HG03354 (cell line): ENCODE measurements at regions not wholly inside any gene's neighbourhood (a gene's known extent, or its start where the extent isn't known, plus 50 kb on each side); places are given as distances from the start of the nearest gene placed in this dataset.
"Not testable (repeated sequence)": the region's sequence is repeated elsewhere in the genome, so short reads cannot be mapped to it uniquely, and the experiment has no call there.

ENCODE experiments used
- ATAC-seq: cut with Tn5 transposase; IDR thresholded peaks from one replicate; pipeline ENCODE4 v1.9.1; 2021; ENCODE audit warnings: mild to moderate bottlenecking; ENCODE audit not compliant: unreplicated experiment, poor library complexity, severe bottlenecking

DNA sequence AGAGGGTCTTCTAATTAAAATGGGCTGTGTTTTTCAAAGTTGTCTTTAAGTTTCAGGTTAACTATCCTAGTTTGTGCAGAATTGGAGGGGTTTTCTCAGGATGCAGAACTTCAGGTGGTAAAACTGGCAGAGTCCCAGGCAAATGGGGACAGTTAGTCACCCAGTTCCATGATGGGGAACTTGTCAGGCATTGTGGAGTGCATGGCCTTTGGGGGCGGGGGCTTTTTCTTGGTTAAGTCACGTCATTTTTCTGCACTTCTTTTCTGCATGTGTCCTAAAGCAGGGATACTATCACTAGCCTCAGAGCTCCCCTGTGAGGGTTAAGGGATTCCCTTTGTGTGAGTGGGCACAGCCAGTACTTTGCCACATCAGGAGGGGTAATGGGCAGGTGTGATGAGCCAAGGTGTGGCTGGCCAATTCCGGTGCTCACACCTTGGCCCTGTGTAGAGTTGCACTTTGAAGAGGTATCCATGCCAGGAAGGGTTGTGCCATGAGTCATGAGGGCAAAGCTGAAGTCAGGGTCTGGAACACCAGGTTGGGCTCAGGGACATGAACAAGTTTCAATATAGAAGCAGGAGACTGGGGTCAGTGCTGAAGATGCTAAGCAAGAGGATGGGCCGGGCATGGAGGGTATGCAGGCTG, 126.0 kb upstream of the RREB1 start:
- no peak for ATAC-seq

DNA sequence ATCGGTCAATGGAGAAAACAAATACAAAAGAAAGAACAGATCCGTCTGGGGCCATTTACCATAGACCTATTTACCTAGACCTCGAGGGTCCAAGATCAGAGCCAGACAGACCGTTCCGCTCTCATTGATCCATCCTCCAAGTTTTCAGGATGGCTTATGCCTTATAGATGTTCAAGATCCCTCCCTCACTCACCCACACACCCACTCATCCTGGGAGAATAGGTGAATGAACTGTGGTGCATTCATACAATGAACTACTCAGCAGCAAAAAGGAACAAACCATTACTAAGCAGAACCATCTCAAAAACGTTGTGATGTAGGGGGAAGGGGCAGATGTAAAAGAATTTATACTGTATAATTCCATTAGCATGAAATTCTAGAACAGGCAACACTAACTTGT, 125.1 kb upstream of the RREB1 start:
- no peak for ATAC-seq

DNA sequence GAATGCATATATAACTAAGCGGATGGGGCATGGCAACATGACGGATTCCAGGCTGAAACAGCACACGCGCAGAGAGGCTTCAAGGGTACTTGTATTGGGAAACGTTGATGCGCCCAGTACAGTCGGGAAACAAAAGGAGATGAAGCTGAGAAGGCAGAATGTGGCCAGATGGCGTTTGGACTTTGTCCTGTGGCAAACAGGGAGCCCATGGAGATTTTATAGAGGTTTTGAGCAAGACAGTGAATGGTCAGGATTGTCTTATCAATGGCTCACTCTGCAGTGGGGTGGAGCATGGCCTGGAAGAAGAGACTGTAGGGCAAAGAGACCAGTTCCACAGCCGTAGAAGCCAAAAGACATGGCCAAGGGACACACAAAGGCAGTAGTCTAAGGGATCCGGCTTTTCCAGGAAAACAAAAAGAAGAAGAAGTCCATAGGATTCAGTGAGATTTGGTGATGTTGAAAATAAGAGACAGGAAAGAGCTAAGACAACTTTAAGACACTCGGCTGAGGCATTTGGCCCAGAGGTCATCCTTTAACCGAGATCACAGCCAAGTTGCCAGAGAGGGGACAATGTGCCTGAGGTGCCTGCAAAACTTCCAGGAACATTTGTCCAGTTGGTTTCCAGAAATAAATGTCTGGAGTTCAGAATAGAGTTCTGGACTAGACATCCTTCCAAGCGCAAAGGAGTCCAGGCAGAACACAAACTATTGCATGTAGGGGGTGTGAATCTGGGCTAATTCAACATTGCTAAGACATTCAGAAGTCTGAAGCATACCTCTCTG, 123.0 kb upstream of the RREB1 start:
- no peak for ATAC-seq

DNA sequence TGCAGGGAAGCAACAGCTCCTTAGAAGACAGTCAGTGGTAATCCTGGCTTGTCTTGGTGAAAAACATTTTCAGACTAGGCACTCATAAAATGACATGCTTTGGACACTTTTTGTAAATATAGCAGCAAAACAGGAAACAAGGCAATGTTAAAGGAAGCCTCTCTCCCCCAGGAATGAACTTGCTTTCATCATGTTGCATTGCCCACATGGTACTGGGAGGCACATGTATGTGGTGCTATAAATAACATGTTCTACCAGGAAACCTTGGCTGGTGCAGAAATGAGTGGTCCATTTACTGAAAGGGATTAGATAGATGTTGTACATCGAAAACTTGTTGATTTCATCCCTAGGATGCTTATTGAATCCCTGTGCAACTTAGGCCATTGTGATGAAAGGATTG, 121.4 kb upstream of the RREB1 start:
- no peak for ATAC-seq

DNA sequence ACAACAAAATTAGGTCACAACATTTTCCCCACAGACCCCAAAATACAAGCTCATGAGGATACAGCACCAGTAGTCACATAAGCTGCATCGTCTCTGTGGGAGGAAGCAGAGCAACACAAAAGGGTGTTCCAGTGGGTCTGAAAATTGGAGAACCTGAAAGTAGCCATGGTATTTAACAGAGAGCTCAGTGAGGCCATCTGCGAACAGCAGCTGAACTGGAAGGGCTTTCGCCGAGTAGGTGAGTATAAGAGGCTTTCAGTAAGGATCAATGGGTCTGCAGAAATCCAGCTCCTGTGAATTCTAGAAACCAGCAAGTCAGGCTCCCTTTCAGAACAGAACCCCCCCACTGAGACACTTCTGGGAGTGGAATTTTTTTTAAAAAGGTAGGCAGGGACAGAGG, 120.0 kb upstream of the RREB1 start:
- ATAC-seq, result no peak

DNA sequence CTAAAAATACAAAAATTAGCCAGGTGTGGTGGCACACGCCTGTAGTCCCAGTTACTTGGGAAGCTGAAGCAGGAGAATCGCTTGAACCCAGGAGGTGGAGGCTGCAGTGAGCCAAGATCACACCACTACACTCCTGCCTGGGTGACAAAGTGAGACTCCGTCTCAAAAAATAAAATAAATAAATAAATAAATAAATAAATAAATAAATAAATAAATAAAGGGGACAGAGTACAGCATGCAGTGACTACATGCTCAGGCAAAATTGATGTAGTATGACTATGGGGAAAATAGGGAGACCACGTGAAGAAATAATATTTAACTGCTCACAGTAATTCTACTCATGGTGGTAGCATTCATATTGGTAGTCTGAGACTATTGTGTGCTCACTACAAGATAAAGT, 117.7 kb upstream of the RREB1 start:
- not testable (repeated sequence) for ATAC-seq

DNA sequence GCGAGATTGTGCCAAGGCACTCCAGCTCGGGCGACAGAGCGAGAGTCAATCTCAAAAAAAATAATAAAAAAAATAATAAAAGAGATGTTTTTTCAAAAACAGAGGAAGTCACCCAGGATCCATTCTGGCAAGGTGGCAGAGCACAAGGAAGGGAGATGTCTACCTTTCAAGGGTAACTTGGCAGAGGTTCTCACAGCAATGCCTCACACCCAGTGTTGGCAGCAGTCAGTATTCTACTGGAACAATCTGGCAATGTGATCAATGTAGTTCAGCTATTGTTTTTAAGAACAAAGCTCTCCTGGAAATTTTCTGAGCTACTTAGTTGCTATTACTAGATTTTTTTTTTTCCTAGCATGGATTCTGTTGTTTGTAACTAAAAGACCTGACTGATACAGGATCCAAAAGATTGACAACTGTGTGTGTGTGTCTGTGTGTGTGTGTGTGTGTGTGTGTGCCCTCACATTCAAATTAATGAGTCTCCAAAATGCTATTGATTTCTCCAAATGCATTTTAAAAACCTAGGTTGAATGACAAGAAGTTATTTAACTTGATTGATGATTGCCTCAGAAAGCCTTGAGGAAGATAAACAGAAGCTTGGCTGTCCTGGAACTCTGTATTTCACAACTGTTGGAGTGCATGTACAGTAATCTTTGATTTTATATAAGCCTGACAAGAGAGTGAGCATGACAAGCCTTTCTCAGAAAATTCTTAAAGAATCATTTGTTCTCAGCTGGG, 114.1 kb upstream of the RREB1 start:
- ATAC-seq, result no peak

DNA sequence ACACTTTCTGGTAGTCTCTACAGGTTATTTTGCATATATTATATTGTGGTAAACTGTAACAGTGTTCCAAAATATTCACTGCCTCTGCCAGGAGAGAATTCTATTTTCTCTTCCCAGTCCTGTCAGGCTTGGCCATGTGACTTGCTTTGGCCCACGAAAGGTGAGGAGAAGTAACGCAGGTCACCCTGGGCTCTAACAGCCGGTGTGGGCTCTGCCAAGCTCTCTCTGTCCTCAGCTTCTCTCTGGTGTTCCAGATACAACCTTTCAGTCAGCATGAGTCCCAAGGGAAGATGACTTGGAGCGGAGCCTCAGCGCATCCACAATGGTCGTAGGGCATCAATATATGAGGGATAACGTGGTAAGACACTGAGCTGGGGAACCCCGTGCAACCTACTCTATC, 113.0 kb upstream of the RREB1 start:
- ATAC-seq, result no peak

DNA sequence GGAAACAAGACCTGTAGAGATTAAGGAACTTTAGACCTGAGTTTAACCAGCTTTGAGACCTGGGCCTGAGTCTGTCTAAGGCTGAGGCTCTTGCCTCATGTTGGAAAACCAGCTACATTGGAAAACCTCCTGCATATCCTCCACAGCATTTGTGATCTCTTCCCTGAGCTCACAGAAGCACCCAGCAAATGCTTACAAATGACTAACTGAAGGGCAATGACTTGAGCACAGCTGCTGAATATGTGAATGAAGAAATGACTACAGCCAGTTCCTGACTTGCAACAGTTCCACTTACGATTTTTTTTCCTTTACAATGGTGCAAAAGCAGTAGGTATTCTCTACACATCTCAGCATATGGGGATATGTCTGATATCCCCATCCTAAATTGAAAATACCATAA, 112.4 kb upstream of the RREB1 start:
- ATAC-seq, result no peak

DNA sequence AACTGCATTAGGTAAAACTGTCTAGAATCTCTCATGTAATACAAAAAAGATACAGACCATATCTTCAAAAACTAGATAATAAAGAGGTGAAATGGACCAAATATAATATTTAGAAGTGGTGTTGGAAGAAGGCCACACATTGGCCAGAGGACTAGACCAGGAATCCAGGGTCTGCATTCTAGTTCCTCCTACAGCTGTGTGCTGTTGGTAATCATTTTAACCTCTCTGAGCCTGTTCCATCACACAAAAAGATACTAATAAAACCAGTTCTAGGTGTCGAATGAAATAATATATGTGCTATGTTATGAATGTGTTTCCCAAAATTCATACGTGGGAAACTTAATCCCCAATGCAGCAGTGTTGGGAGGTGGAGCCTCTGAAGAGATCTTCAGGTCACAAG, 111.6 kb upstream of the RREB1 start:
- ATAC-seq, result no peak

DNA sequence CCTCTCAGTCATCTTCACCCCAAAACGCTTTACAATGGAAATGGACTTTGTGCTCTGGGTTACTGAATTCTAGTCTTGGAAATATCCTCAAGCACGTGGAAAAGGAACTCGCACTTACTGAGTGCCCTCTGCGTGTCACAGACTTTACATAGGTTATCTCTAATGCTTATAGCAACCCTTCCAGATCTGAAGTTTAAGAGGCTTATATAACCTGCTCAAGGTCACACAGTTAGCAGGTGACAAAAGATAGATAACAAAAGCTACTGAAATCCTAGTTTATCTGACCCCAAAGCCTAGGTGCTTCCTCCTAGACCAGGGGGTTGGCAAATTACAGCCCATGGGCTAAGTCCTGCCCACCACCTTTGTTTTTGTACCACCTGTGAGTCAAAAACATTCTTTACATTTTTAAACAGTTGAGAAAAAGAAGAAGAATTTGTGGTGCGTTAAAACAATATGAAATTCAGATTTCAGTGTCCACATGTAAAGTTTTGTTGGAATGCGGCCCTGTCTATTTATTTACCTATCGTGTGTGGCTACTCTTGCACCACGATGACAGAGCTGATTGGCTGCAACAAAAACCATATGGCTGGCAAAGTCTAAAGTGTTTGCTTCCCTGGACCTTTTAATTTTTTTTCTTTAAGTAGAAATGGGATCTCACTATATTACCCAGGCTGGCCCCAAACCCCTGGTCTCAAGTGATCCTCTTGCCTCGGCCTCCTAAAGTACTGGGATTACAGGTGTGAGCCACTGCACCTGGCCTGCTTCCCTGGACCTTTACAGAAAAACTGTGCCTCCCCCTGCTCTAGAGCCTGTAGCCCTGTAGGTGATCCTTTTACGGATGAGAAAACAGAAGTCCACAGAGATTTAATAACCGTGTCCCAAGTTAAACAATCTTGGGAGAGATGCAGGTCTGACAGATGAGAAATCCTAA, 110.2 kb upstream of the RREB1 start:
- ATAC-seq, result no peak

DNA sequence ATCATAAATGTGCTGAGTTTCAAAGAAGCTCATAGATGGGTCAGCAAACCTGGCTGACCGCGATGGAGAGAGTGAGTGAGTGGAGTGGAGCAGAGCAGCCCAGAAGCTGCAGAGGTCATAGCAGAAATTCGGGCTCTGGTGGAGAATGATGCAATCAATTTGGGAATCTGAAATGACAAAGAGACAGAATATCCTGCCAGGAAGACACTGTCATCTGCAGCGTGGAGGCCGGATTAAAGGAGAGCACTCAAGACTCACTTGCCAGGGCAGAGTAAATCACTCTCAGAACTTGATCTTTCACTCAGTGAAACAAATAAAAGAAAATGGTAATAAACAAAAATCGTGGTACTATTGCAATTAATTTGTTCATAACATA, 109.6 kb upstream of the RREB1 start:
- ATAC-seq, result no peak

DNA sequence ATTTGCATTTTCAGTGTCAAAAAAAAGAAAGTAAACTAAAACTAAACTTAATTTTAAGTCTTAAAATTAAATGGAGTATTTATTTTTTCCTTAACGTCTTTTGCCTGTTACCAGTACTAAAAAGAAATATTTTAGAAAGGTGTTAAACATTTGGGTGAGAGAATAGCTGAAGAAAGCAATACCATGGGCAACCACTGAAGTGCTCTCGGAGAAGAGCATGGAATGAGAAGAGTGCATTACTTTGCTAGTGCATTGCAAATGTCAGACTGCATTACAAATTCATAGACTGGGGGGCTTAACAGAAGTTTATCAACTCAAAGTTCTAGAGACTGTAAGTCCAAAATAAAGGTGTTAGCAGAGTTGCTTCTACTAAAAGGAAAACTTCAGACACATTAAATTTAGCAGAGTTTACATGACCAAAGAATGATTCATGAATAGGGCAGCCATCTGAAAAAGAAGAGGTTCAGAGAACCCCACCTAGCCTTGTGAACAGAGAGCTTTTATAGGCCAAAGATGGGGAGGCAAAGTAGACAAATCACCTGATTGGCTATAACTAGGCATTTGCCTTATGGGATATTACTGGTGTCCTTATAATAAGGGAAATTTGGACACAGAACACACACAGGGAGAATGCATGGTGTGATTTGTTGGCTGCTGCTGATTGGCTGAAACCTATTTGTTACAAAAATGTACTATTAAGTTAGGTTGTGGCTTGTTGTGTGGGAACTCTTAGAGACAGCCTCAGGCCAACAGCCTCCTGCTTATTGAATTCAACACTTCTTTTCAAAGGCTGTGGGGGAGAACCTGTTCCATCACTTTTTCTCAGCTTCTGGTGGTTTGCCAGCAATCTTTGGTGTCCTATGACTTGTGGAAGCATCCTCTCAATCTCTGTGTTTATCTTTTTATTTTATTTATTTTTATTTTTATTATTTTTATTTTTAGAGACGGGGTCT, 106.7 kb upstream of the RREB1 start:
- no peak for ATAC-seq

DNA sequence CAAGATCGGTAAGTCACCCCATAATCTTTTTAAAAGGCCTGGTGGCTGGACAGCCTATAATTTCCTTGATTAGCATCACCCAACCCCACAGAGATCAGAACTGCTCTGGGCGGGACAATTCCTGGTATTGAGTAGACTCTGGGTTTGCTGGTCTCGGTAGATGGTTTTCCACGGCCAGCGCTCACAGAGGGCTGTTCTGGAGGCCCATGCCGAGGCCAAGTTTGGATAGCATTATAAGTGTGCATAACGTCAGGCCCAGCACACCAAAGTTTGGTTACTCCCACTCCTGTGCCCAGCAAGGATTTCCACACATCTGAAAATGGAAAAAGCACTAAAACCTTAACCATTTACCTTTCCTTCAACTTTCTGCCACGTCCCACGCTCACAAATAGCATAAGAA, 104.7 kb upstream of the RREB1 start:
- no peak for ATAC-seq

DNA sequence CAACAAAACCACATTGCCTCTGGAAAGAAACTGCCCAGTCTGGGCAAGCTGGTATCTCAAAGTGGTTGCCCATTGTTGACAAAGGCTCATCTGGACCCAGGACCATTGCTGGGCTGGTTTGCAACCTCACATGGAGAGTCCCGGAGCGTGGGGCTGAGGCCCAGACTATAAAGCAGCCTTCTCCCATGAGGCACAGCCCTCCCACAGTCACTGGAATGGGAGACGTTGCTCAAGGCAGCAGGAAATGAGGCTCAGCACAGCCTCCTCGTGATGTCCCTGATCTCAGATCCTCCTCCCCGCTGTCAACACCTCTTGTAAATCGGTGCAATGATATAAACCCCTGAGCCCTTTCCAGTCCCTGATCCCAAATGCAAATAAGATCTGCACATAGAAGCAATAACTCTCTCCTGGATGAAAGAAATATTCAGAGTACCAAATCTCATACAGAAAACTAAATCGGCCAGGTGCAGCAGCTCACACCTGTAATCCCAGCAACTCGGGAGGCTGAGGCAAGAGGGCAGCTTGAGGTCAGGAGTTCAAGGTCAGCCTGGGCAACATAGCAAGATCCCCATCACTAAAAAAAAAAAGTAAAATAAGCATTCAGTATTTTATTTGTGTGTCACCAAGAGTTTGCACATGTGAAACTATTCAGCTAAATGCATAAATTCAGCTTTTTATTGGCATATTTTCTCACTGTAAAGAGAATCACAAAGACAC, 103.0 kb upstream of the RREB1 start:
- ATAC-seq, result no peak

DNA sequence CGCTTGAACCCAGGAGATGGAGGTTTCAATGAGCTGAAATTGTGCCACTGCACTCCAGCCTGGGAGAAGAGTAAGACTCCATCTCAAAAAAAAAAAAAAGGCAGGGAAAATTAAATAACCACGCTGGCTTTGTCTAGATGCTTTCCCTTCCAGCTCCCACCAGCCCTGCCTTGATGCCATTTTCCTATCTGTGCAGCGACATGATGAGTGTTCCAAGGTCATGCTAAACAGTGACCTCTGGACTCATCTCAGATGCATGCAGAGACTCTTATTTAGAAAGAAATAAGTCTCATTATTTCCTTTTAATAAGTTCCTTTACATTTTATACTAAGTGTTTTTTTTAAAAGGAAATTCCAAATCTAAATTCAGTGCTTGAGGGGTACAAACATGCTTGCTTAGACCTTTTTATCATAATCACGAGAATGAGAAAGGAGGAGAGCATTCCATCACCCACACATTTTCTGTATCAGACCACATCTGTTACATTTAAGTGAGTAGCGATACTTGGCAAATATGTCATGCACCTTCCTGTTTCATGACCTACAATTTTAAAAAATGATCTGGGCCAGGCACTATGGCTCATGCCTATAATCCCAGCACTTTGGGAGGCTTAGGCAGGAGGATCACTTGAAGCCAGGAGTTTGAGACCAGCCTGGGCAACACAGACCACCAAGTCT, 101.1 kb upstream of the RREB1 start:
- no peak for ATAC-seq

DNA sequence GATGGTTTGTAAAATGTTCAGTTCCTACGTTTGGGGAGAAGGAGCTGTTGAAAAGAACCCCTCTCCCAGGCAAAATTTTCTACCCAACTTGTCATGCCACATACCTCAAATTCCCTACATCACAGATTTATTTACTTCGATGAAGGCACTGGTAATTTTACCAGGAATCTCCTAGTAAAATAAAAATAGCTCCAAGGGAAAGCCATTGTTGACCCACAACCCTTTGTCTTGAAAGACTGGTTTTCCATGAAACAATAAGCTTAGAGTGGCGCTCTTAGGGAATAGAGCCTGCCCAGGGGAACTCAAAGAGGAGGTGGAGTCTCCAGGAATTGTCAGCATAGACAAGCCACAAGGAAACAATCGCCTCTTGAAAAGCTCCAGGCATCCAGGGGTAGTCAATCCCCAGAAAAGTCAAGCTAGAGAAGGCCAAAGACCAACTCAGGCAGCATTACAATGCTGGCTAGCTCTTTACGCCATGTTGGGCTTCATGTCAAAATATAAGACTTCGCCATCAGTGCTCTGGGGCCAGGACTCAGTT, 99.2 kb upstream of the RREB1 start:
- no peak for ATAC-seq

DNA sequence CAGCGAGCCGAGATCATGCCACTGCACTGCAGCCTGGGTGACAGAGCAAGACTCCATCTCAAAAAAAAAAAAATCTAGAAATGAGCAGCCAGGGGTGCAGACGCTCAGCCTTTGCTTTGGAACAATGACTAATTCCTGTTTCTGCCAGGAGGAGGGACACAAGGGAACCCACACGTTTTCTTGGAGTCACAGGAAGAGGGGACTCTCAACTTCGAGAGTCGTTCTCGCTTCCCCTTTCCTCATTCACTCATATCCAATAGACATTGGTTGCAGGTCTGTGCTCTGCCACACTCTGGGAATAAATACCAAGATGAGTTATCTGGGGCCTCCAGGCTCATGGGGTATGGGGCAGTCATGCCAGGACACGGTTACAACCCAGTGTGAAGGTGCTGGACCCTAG, 91.5 kb upstream of the RREB1 start:
- no peak for ATAC-seq
